Vagina (tissue), 2 donors: ENCODE measurements at regions not wholly inside any gene's neighbourhood (a gene's known extent, or its start where the extent isn't known, plus 50 kb on each side); places are given as distances from the start of the nearest gene placed in this dataset.

Experiments used
- CTCF ChIP-seq, 3 experiments: fragments of 450-650 bp in 2 of 3; fragments of 200-600 bp in 1 of 3; sonication (generic) in 1 of 3; IDR thresholded peaks; one replicate each; pipeline ENCODE4 v1.5.1; 2017 to 2019; ENCODE audit warnings: antibody characterized with exemption in 3 of 3, mild to moderate bottlenecking in 2 of 3, moderate library complexity in 2 of 3
- POLR2A ChIP-seq, 2 donors: fragments of 450-650 bp; IDR thresholded peaks; one replicate each; pipeline ENCODE4 v1.6.1; 2017; ENCODE audit warnings: antibody characterized with exemption in 2 of 2, mild to moderate bottlenecking in 2 of 2, moderate library complexity in 2 of 2
- POLR2AphosphoS5 ChIP-seq, 2 donors: sonication (generic); formaldehyde crosslinking; IDR thresholded peaks; one replicate each; pipeline ENCODE4 v1.9.0; 2017; ENCODE audit warnings: antibody characterized with exemption in 2 of 2, mild to moderate bottlenecking in 2 of 2, low read depth in 1 of 2; ENCODE audit not compliant: insufficient read depth in 1 of 2

- TF ChIP-seq POLR2A (IDR thresholded peaks at IDR 0.05) (no peak), CTCF (IDR thresholded peaks at IDR 0.05) (no peak), POLR2AphosphoS5 (IDR thresholded peaks at IDR 0.05; ENCODE audit: insufficient read depth in 1 of 2, low read depth in 1 of 2) (no peak)
Measured at GRCh38 chr10:113399065-113399464, 153.8 kb upstream of the HABP2 start.
